HepG2 (cell line): ENCODE measurements at regions not wholly inside any gene's neighbourhood (a gene's known extent, or its start where the extent isn't known, plus 50 kb on each side); places are given as distances from the start of the nearest gene placed in this dataset.

Source experiments
- ATAC-seq: fragments of 200-7000 bp; cut with Tn5 transposase; 3 replicates; pipeline ENCODE4 v1.9.1; 2020; ENCODE audit warnings: mild to moderate bottlenecking, moderate library complexity
- BruUV-seq: library from RNA; stranded (reverse); fragments of 400-500 nt; replicated peaks from 2 replicates; lab custom pipeline; 2021; lab: Mats Ljungman, UMichigan
- CTCF ChIA-PET: fragments of 300-600 bp; formaldehyde crosslinking; extraction: SDS; loops from one replicate; lab custom pipeline; 2021; ENCODE audit warnings: low total read pairs, inconsistent platforms, low intra/inter-chr PET ratio; lab: Yijun Ruan, JAX
- POLR2A ChIA-PET: fragments of 350-600 bp; sonication (Branson Sonifier 250); formaldehyde crosslinking; loops from one replicate; lab custom pipeline; 2020; ENCODE audit warnings: antibody characterized with exemption, inconsistent platforms; lab: Yijun Ruan, JAX
- DNase-seq: peaks from one replicate; pipeline ENCODE4 v3.0.0-alpha.2; 2015; ENCODE audit warnings: low spot score
- FAIRE-seq: peaks from 3 replicates; lab custom pipeline; 2011; peaks lifted over from hg19 to GRCh38; lab: Jason Lieb, UNC
- H2AFZ ChIP-seq: one replicate; pipeline ENCODE4 v1.6.1; 2011; ENCODE audit warnings: low read length, inconsistent platforms
- H3K27ac ChIP-seq: fragments of 300-600 bp; 3 replicates; pipeline ENCODE4 v1.8.0; 2011; ENCODE audit warnings: mixed run types, mild to moderate bottlenecking, mixed read lengths, low read length, inconsistent platforms; ENCODE audit not compliant: insufficient read depth; ENCODE audit errors: extremely low read length
- H3K27me3 ChIP-seq, 2 experiments: fragments of 200-600 bp in 1 of 2; 2 replicates in 1 of 2; 3 replicates in 1 of 2; pipeline versions ENCODE4 v1.6.0 to v1.8.0; 2011; ENCODE audit warnings: low read length in 2 of 2, mild to moderate bottlenecking in 2 of 2, moderate library complexity in 2 of 2, inconsistent platforms in 1 of 2; ENCODE audit not compliant: insufficient read depth in 2 of 2, control insufficient read depth in 1 of 2
- H3K36me3 ChIP-seq, 2 experiments: fragments of 200-600 bp in 1 of 2; replicated peaks in 1 of 2; 2 replicates in 1 of 2; 3 replicates in 1 of 2; pipeline versions ENCODE4 v1.5.1 to v1.8.0; 2011; ENCODE audit warnings: low read length in 2 of 2, inconsistent platforms in 1 of 2; ENCODE audit not compliant: insufficient read depth in 2 of 2, control insufficient read depth in 1 of 2
- H3K4me1 ChIP-seq: 2 replicates; pipeline ENCODE4 v1.5.1; 2012; ENCODE audit warnings: low read length, inconsistent platforms; ENCODE audit not compliant: insufficient read depth
- H3K4me2 ChIP-seq: 2 replicates; pipeline ENCODE4 v1.6.0; 2011; ENCODE audit warnings: low read depth, low read length, inconsistent platforms
- H3K4me3 ChIP-seq, 3 experiments: fragments of 200-600 bp in 1 of 3; sonication (generic), shearing (Covaris generic) in 1 of 3; replicated peaks in 1 of 3; 2 replicates each; pipeline ENCODE4 v1.5.1; 2011 to 2016; ENCODE audit warnings: low read length in 3 of 3, inconsistent platforms in 2 of 3, low read depth in 2 of 3, mild to moderate bottlenecking in 2 of 3, control low read depth in 1 of 3, mixed read lengths in 1 of 3; ENCODE audit not compliant: insufficient read depth in 1 of 3
- H3K79me2 ChIP-seq: one replicate; pipeline ENCODE4 v1.6.1; 2011; ENCODE audit warnings: low read length, inconsistent platforms; ENCODE audit not compliant: insufficient read depth
- H3K9ac ChIP-seq: 2 replicates; pipeline ENCODE4 v1.6.0; 2011; ENCODE audit warnings: mild to moderate bottlenecking, low read depth, low read length, inconsistent platforms; ENCODE audit not compliant: insufficient read depth
- H3K9me3 ChIP-seq: 2 replicates; pipeline ENCODE4 v1.5.1; 2012; ENCODE audit warnings: mild to moderate bottlenecking, low read length
- H4K20me1 ChIP-seq: 2 replicates; pipeline ENCODE4 v1.6.0; 2011; ENCODE audit warnings: inconsistent platforms, mild to moderate bottlenecking, low read length, moderate library complexity; ENCODE audit not compliant: insufficient read depth
- IRX3 ChIP-seq: sonication (generic); formaldehyde crosslinking; IDR thresholded peaks from 2 replicates; pipeline ENCODE4 v1.8.1; 2023; ENCODE audit warnings: mild to moderate bottlenecking, low read depth, missing genetic modification reagents, borderline replicate concordance
- KDM3A ChIP-seq: IDR thresholded peaks from 2 replicates; pipeline ENCODE4 v1.6.1; 2018; ENCODE audit warnings: low read depth, missing compliant biosample characterization
- KMT2A ChIP-seq: sonication (generic); formaldehyde crosslinking; IDR thresholded peaks from 2 replicates; pipeline ENCODE4 v1.4.0; 2020; ENCODE audit warnings: missing genetic modification reagents
- RXRB ChIP-seq: IDR thresholded peaks from 2 replicates; pipeline ENCODE4 v1.6.1; 2016; ENCODE audit warnings: borderline replicate concordance, missing genetic modification reagents, missing compliant biosample characterization
- ZKSCAN5 ChIP-seq: sonication (generic); formaldehyde crosslinking; IDR thresholded peaks from 2 replicates; pipeline ENCODE4 v1.5.1; 2020; ENCODE audit warnings: mild to moderate bottlenecking, missing genetic modification reagents
- ZNF101 ChIP-seq: sonication (generic); formaldehyde crosslinking; IDR thresholded peaks from 2 replicates; pipeline ENCODE4 v1.4.0; 2020; ENCODE audit warnings: mild to moderate bottlenecking, low read depth, missing genetic modification reagents, borderline replicate concordance
- ZNF841 ChIP-seq: sonication (generic); formaldehyde crosslinking; IDR thresholded peaks from 2 replicates; pipeline ENCODE4 v1.8.1; 2023; ENCODE audit warnings: missing genetic modification reagents, borderline replicate concordance
- WGBS: methylation state at CpG from one replicate; pipeline ENCODE4 v1.1.6; 2017; ENCODE audit warnings: low lambda C conversion rate; 5-methylcytosine and 5-hydroxymethylcytosine counted together
- in situ Hi-C: cut with HindIII; loops from 2 replicates; pipeline ENCODE4 v1.10.0; 2017; ENCODE audit warnings: low pct_unique_long_range_greater_than_20kb; ENCODE audit not compliant: extremely low pct_ligation_motif_present
- intact Hi-C: fragments of 100-400 bp; cut with micrococcal nuclease; formaldehyde crosslinking; loops from one replicate; pipeline ENCODE4 v1.10.0; 2022; ENCODE audit not compliant: unreplicated experiment
- TF ChIP-seq, protein P1 (sequence below): sonication (generic); formaldehyde crosslinking; conservative IDR thresholded peaks from 2 replicates; pipeline ENCODE4 v1.5.0; 2020; ENCODE audit warnings: missing genetic modification reagents
- TF ChIP-seq, protein P2 (sequence below): sonication (generic); formaldehyde crosslinking; IDR thresholded peaks from 2 replicates; pipeline ENCODE4 v1.4.0; 2020; ENCODE audit warnings: missing genetic modification reagents, borderline replicate concordance

DNA sequence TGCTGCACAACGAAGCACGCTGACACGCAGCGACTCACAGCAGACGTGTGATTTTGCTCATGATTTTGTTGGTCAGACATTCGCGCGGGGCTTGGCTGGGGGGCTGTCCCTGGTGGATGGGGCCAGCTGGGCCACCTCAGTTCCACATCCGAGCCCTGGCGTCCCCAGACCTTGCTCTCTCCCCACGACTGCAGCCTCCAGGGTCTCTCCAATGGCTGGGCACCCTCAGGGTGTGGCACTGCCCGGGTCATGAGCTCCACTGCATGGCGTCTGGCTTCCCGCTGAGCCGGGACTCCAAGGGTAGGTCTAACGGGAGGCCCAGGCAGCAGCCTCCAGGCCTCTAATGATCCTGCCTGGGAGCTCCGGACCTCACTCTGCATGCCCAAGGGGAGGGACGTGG is 173.0 kb upstream of the AJAP1 start (continued):
- TF ChIP-seq ZNF101 (no peak), KMT2A (CRISPR knock-in tag) (no peak)
- TF ChIP-seq, protein P1, sequence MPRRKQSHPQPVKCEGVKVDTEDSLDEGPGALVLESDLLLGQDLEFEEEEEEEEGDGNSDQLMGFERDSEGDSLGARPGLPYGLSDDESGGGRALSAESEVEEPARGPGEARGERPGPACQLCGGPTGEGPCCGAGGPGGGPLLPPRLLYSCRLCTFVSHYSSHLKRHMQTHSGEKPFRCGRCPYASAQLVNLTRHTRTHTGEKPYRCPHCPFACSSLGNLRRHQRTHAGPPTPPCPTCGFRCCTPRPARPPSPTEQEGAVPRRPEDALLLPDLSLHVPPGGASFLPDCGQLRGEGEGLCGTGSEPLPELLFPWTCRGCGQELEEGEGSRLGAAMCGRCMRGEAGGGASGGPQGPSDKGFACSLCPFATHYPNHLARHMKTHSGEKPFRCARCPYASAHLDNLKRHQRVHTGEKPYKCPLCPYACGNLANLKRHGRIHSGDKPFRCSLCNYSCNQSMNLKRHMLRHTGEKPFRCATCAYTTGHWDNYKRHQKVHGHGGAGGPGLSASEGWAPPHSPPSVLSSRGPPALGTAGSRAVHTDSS = no peak
- TF ChIP-seq, protein P2, sequence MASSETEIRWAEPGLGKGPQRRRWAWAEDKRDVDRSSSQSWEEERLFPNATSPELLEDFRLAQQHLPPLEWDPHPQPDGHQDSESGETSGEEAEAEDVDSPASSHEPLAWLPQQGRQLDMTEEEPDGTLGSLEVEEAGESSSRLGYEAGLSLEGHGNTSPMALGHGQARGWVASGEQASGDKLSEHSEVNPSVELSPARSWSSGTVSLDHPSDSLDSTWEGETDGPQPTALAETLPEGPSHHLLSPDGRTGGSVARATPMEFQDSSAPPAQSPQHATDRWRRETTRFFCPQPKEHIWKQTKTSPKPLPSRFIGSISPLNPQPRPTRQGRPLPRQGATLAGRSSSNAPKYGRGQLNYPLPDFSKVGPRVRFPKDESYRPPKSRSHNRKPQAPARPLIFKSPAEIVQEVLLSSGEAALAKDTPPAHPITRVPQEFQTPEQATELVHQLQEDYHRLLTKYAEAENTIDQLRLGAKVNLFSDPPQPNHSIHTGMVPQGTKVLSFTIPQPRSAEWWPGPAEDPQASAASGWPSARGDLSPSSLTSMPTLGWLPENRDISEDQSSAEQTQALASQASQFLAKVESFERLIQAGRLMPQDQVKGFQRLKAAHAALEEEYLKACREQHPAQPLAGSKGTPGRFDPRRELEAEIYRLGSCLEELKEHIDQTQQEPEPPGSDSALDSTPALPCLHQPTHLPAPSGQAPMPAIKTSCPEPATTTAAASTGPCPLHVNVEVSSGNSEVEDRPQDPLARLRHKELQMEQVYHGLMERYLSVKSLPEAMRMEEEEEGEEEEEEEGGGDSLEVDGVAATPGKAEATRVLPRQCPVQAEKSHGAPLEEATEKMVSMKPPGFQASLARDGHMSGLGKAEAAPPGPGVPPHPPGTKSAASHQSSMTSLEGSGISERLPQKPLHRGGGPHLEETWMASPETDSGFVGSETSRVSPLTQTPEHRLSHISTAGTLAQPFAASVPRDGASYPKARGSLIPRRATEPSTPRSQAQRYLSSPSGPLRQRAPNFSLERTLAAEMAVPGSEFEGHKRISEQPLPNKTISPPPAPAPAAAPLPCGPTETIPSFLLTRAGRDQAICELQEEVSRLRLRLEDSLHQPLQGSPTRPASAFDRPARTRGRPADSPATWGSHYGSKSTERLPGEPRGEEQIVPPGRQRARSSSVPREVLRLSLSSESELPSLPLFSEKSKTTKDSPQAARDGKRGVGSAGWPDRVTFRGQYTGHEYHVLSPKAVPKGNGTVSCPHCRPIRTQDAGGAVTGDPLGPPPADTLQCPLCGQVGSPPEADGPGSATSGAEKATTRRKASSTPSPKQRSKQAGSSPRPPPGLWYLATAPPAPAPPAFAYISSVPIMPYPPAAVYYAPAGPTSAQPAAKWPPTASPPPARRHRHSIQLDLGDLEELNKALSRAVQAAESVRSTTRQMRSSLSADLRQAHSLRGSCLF (CRISPR knock-in tag) = no peak

DNA sequence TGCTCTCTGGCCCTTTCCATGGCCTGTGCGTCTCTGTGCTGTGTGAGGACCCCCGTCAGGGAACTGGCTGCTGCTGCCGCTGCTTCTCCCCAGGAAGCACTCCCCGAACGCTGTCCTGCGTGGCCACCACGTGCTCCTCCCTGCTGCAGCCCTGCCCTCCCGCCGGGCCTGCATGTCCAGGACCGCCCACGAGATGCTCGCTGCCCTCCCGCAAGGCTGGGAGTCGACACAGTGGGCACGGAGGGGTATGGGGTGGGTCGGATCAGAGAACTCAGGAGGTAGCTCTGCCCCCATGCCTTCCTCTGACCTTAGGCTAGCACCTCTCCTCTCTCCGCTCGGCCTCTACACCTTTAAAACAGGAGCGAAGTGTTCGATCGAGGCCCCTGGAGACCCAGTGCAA is 171.9 kb upstream of the AJAP1 start:
- no peaks in the 10 kb centered on the region for H3K4me1 ChIP-seq
- ChIA-PET POLR2A (no interaction called here), CTCF (no interaction called here)
- H3K36me3 ChIP-seq = no peaks in the 10 kb centered on the region
- H3K79me2 ChIP-seq = no peaks in the 10 kb centered on the region
- no peak overlapping the region for H3K9ac ChIP-seq
- H3K27me3 ChIP-seq = peaks cover 3 to 9% of the 10 kb centered on the region in 2 experiments; a peak in 1 of 5 replicates
- DNase-seq (no peak), ATAC-seq (no peak), FAIRE-seq (no peak)
- in situ Hi-C loops = no loop called here
- WGBS = 45% methylated on average over 4 of the region's 21 CpGs
- no peaks in the 10 kb centered on the region for H4K20me1 ChIP-seq
- no peak for TF ChIP-seq ZKSCAN5
- no peak for TF ChIP-seq ZNF841 (CRISPR knock-in tag)
- no peak for TF ChIP-seq RXRB (CRISPR knock-in tag)
- no peak for TF ChIP-seq KDM3A
- no peak for TF ChIP-seq IRX3 (CRISPR knock-in tag)
- no peak overlapping the region for H3K4me2 ChIP-seq
- no peak overlapping the region for H2AFZ ChIP-seq
- no peak overlapping the region for H3K27ac ChIP-seq
- H3K9me3 ChIP-seq = no peaks in the 10 kb centered on the region
- intact Hi-C loops = no loop called here
- no TSS peak for BruUV-seq
- H3K4me3 ChIP-seq = no peak overlapping the region
